ENCODE measurements at regions not wholly inside any gene's neighbourhood (a gene's known extent, or its start where the extent isn't known, plus 50 kb on each side); places are given as distances from the start of the nearest gene placed in this dataset.
"Not testable (repeated sequence)": the region's sequence is repeated elsewhere in the genome, so short reads cannot be mapped to it uniquely, and the experiment has no call there.

DNA sequence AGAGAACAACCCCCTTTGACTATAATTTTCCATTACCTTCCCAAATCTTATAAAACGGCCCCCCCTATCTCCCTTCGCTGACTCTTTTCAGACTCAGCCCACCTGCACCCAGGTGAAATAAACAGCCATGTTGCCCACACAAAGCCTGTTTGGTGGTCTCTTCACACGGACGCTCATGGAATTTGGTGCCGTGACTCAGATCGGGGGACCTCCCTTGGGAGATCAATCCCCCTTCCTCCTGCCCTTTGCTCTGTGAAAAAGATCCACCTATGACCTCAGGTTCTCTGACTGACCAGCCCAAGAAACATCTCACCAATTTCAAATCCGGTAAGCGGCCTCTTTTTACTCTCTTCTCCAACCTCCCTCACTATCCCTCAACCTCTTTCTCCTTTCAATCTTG, 146.8 kb upstream of the TRIB2 start:
- DNase-seq = not testable (repeated sequence)

DNA sequence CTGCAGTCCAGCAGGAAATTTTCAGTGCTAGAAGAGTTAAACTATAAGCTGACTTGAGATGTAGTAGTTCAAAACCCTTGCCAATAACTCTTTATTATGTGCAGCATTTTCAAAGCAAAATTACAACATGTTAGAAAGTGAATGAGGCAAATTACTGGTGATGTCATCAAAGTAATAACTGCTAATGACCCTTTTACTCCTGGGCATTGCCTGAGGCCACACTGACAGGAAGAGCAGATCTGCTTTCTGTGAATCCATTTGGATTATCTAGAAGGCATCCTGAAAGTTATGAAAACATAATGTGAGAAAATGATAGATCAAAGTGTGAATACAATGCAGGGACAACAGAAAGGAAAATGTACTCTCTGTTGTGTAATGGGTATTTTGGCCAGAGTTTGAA, 139.6 kb upstream of the TRIB2 start:
- no peak for DNase-seq

GRCh38 chr2:12577567-12578253, 139.0 kb upstream of the TRIB2 start:
- peak in 1 of 2 experiments; percentile 7 for DNase-seq

GRCh38 chr2:12579018-12579417, 137.7 kb upstream of the TRIB2 start:
- no peak for DNase-seq

- DNase-seq = no peak
Observed at GRCh38 chr2:12584338-12584737, 132.4 kb upstream of the TRIB2 start.

DNA sequence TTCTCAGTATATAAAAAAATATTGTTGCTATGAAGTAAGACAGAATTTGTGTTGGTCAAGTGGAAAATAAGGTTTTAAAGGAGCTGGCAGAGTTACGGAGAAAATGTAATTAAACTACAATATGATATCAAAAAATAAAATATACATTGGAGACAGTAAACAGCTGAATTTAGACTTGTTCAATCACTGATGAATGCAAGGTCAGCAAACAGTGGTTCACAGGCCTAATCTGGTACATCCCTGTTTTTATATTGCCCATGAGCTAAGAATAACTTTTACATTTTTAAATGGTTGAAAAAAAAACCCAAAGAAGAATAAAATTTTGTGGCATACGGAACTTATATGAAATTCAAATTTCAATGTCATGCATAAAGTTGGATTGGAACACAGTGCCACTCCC, 131.0 kb upstream of the TRIB2 start:
- DNase-seq = no peak

DNA sequence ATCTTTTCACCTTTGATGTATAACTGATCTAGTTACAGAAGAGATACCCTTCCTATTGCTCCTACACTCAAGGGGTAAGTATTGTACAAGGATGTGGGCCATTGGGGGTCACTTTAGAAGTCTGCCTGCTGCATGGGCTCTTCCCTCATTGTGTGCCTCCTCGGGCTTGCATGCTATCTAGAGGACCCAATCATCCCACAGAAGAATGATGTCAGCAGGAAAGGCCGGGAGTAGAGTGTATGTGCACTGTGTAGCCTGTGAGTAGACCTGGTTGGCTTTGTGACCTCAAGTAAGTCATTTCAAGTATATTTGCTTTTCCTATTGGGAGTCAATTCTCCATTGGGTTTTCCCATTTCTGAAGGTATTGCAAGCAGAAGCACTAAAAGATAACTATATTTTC, 129.5 kb upstream of the TRIB2 start:
- no peak for DNase-seq

DNA sequence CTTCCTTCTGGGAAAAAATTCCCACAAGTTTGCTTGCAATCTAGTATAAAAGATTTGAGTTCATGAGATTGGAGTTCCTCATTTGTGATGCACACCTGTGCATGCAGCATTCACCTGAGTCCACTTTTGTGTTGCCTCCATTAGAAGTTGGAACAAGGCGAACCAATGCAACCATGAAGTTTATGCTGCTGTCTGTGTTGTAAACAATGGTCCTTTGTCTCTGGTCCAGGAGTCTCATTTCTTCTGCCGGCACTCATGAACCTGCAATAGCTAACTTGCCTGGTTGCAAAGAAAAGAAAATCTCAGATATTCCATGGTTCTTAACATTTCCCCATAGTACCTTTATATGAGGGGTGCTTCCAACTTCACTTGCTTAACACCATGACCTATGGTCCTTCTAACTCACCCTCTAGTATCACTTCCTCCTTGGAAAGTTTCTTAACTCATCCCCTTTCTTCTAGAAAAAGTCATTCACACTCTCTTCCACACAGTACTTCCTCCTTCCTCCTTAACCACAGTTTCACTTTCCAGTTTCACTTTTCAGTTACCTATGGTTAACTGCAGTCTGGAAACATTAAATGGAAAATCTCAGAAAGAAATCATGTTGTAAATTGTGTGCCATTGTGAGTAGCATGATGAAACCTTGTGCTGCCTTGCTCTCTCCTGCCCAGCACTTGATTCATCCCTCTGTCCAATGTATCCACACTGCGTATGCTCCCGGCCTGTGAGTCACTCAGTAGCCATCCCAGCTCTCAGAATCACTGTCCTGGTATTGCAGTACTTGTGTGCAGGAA, 128.8 kb upstream of the TRIB2 start:
- DNase-seq = no peak

DNA sequence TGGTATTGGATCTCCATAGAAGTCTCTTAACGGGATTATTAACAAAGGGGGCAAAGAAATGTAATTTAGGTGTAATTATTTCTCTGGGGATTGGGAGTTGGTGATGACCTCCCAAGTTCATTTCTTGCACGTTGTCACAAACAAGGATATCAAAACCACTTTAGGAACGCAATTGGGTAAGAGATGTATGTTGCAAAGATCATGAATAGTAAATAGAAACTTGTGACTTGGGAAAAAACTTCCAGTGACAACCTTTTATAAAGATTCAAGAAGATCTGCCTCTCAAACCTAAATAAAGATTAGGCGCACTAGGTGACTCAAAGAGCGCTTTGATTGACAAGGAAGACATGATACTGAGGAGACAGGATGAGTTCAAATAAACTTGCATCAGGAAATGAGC, 127.8 kb upstream of the TRIB2 start:
- DNase-seq = no peak

GRCh38 chr2:12589802-12590320, 126.9 kb upstream of the TRIB2 start:
- no peak for DNase-seq

GRCh38 chr2:12592296-12592695, 124.4 kb upstream of the TRIB2 start:
- no peak for DNase-seq

GRCh38 chr2:12594590-12594989, 122.1 kb upstream of the TRIB2 start:
- no peak for DNase-seq

DNA sequence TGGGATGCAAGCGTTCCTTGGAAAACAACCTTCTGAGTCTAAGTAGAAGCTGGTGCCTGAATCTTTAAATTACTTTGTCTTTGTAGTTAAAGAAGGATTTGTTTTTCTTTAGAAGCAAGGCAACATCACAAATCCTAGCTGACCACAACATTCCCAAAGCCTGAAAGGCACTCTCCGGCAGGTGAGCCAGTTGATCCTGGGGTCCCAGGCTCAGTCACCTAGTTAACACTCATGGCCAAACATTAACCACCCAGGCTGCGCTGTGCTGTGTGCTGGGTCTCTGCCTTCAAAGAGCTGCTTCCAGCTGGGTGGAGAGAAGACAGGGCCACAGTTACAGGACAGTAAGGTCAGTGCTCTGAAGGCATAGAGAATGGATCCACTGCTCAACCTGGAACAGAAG, 120.0 kb upstream of the TRIB2 start:
- DNase-seq = no peak

- DNase-seq = no peak
Observed at GRCh38 chr2:12597610-12598009, 119.1 kb upstream of the TRIB2 start.

DNA sequence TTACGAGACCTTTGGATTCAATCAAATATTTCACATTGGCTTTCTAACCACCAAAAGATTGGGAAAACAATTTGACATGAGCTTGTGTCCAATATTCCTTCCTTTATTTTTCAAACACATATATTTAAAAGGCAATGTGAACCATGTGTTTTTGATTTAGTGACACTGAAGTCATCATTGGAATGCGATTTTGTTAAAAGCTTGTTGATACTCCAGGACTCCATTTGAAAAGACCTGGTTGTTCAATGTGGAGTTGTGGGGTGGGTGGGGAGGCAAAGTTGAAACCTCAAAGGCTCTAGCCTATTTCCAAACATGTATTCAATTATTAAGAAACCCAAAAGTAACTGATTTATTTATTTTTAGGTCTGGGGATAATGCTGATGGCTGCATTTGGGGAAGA, 114.1 kb upstream of the TRIB2 start:
- no peak for DNase-seq

DNA sequence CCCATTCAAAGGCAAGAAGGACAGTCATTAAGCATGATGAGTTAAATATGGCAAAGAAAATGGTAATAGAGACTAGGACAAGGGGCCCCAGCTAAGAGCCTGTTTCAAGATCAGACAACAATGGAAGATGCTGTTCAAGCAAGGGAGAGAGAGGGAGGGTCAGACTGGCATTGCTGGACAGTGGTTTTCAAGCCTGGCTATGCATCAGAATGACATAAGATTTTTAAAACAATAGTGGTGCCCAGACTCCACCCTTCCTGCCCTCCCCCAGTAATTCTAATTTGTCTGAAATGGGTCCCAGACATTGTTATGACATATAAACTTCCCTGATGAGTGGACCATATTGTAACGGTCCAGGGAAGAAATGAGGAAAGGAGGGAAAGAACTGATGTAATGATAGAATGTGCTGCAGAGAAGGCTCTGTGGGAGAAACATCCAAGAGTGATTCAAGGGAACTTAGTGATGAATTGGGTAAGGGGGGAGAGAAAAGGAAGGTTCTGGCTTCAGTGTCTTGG, 112.9 kb upstream of the TRIB2 start:
- DNase-seq = no peak

GRCh38 chr2:12604341-12604740, 112.4 kb upstream of the TRIB2 start:
- no peak for DNase-seq

DNA sequence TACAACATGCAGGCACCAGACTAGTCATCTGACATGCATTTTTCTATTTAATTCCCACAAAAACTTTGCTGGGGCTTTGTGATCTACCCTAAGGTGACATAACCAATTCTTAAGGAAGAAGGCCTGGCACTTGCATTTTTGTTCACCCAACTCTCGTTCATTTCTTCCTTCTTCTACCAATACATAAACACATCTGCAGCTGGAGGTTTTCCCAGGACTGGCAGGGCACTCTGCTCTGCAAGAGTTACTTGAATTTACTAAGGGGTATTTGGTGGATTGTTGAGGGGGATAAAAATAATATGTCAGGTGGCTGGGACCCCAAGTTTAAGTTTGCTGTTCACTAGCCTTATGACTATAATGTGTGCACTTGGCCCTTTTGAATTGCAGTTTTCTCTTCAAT, 111.4 kb upstream of the TRIB2 start:
- DNase-seq = no peak

GRCh38 chr2:12605936-12606335, 110.8 kb upstream of the TRIB2 start:
- no peak for DNase-seq

GRCh38 chr2:12606472-12607000, 110.2 kb upstream of the TRIB2 start:
- DNase-seq = no peak

DNA sequence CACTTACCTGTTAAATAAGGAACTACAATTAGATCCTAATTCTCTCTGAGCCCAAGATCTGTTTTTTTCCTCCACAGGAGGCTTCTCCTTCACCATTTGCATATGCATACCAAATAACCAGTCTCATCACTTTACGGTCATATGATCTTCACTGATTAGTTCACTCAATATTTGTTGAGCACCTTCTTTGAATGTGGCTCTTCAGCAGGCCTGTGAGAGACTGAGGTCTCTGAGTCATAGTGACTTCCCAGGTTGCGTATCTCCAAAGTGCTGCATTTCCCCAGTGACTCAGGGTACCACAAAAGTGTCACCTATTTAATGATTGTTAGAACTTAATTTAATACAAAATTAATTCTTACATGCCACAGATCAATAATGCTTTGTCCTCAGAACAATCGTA, 108.8 kb upstream of the TRIB2 start:
- DNase-seq = no peak

GRCh38 chr2:12610314-12610713, 106.4 kb upstream of the TRIB2 start:
- DNase-seq = no peak

DNA sequence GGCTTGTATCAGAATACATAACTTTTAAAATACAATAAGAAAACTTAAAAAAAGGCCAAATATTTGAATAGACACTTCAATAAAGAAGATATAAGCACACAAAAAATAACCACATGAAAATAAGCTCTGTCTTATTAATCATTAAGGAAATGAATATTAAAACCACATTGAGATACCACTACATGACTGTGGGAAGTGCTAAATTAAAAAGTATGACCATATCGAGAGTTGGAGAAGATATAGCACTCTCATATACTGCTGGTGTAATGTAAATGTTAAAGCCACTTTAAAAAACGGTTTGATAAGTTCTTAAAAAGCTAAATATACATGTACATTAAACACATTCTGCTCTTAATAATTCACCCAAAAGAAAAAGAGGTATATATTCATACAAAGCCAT, 104.6 kb upstream of the TRIB2 start:
- no peak for DNase-seq

DNA sequence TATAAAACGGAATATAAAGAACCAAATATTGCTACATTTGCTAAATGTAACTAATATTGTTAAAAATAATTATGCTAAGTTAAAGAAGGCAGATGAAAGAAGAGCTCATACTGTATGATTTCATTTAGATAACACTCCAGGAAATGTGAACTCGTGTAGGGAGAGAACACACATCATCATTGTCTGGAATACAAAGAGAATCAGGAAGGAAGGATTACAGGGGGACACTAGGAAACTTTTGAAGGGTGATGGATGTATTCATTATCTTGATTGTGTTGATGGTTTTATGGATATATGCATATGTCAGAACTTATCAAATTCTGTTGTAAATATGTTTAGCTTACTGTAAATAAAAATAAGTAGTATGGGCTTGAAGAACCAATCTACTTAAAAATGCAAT, 104.1 kb upstream of the TRIB2 start:
- peak in 1 of 2 experiments; percentile 8 for DNase-seq
